Mesenchymal stem cell (in vitro differentiated cells and primary cell): ENCODE measurements at regions not wholly inside any gene's neighbourhood (a gene's known extent, or its start where the extent isn't known, plus 50 kb on each side); places are given as distances from the start of the nearest gene placed in this dataset.

Source experiments
- DNase-seq: peaks from one replicate; pipeline ENCODE4 v3.0.0-alpha.2; 2013
- H2AFZ ChIP-seq: one replicate; pipeline ENCODE4 v1.6.1; 2013; ENCODE audit warnings: low read depth, mild to moderate bottlenecking, control low read depth, inconsistent platforms, low read length, moderate library complexity
- H2AK5ac ChIP-seq: 2 replicates; pipeline ENCODE4 v1.6.1; 2013; ENCODE audit warnings: low read length, moderate library complexity, mild to moderate bottlenecking, inconsistent platforms; ENCODE audit not compliant: severe bottlenecking
- H2BK120ac ChIP-seq: one replicate; pipeline ENCODE4 v1.6.1; 2013; ENCODE audit warnings: low read depth, mild to moderate bottlenecking, inconsistent platforms, low read length, moderate library complexity
- H2BK12ac ChIP-seq, 2 experiments: one replicate each; pipeline ENCODE4 v1.6.1; 2013; ENCODE audit warnings: inconsistent platforms in 2 of 2, low read length in 2 of 2, mild to moderate bottlenecking in 2 of 2, moderate library complexity in 2 of 2, control low read depth in 1 of 2
- H2BK15ac ChIP-seq: one replicate; pipeline ENCODE4 v1.6.1; 2013; ENCODE audit warnings: mild to moderate bottlenecking, low read depth, inconsistent platforms; ENCODE audit not compliant: poor library complexity, severe bottlenecking
- H2BK5ac ChIP-seq: 2 replicates; pipeline ENCODE4 v1.6.1; 2013; ENCODE audit warnings: low read depth, mild to moderate bottlenecking, low read length, control low read depth, inconsistent platforms; ENCODE audit not compliant: poor library complexity, severe bottlenecking
- H3K14ac ChIP-seq, 2 experiments: one replicate each; pipeline ENCODE4 v1.6.1; 2013; ENCODE audit warnings: inconsistent platforms in 2 of 2, low read length in 2 of 2, control low read depth in 1 of 2, mild to moderate bottlenecking in 1 of 2, moderate library complexity in 1 of 2
- H3K18ac ChIP-seq, 2 experiments: one replicate each; pipeline ENCODE4 v1.6.1; 2013; ENCODE audit warnings: inconsistent platforms in 2 of 2, low read length in 2 of 2, control low read depth in 1 of 2, low read depth in 1 of 2, mild to moderate bottlenecking in 1 of 2
- H3K23ac ChIP-seq, 2 experiments: one replicate each; pipeline ENCODE4 v1.6.1; 2013; ENCODE audit warnings: inconsistent platforms in 2 of 2, low read length in 2 of 2, mild to moderate bottlenecking in 2 of 2, moderate library complexity in 2 of 2, control low read depth in 1 of 2
- H3K27ac ChIP-seq: 2 replicates; pipeline ENCODE4 v1.5.1; 2013; ENCODE audit warnings: mild to moderate bottlenecking, moderate library complexity, low read length, control low read depth, inconsistent platforms; ENCODE audit not compliant: poor library complexity, severe bottlenecking
- H3K27me3 ChIP-seq, 2 experiments: 2 replicates each; pipeline versions ENCODE4 v1.6.1 to v1.7.0; 2013; ENCODE audit warnings: low read length in 2 of 2, mild to moderate bottlenecking in 2 of 2, moderate library complexity in 2 of 2, control low read depth in 1 of 2, inconsistent platforms in 1 of 2; ENCODE audit not compliant: control insufficient read depth in 1 of 2, insufficient read depth in 1 of 2
- H3K36me3 ChIP-seq, 2 experiments: 2 replicates each; pipeline versions ENCODE4 v1.6.1 to v1.7.0; 2013; ENCODE audit warnings: low read length in 2 of 2, control low read depth in 1 of 2, inconsistent platforms in 1 of 2, low read depth in 1 of 2, mild to moderate bottlenecking in 1 of 2; ENCODE audit not compliant: insufficient read depth in 2 of 2, control insufficient read depth in 1 of 2
- H3K4ac ChIP-seq, 2 experiments: one replicate each; pipeline ENCODE4 v1.6.1; 2013; ENCODE audit warnings: inconsistent platforms in 2 of 2, low read length in 2 of 2, mild to moderate bottlenecking in 2 of 2, moderate library complexity in 2 of 2, control low read depth in 1 of 2, low read depth in 1 of 2
- H3K4me1 ChIP-seq: 2 replicates; pipeline ENCODE4 v1.6.1; 2013; ENCODE audit warnings: low read depth, low read length, control low read depth; ENCODE audit not compliant: control insufficient read depth, insufficient read depth
- H3K4me2 ChIP-seq: 2 replicates; pipeline ENCODE4 v1.6.1; 2013; ENCODE audit warnings: low read length, mild to moderate bottlenecking, inconsistent platforms; ENCODE audit not compliant: poor library complexity, severe bottlenecking
- H3K4me3 ChIP-seq, 2 experiments: 2 replicates each; pipeline versions ENCODE4 v1.5.1 to v1.7.0; 2013; ENCODE audit warnings: low read length in 2 of 2, mild to moderate bottlenecking in 2 of 2, control low read depth in 1 of 2, low read depth in 1 of 2; ENCODE audit not compliant: insufficient read depth in 1 of 2
- H3K79me1 ChIP-seq: replicated peaks from 2 replicates; pipeline ENCODE4 v1.6.1; 2013; ENCODE audit warnings: mild to moderate bottlenecking, control low read depth, low read length, inconsistent platforms; ENCODE audit not compliant: poor library complexity, severe bottlenecking
- H3K9ac ChIP-seq: 2 replicates; pipeline ENCODE4 v1.7.0; 2013; ENCODE audit warnings: mild to moderate bottlenecking, low read length, moderate library complexity
- H3K9me3 ChIP-seq: 2 replicates; pipeline ENCODE4 v1.7.0; 2013; ENCODE audit warnings: mild to moderate bottlenecking, low read length; ENCODE audit not compliant: control insufficient read depth
- H4K8ac ChIP-seq: one replicate; pipeline ENCODE4 v1.6.1; 2013; ENCODE audit warnings: inconsistent platforms, mild to moderate bottlenecking, low read length, moderate library complexity
- H4K91ac ChIP-seq: one replicate; pipeline ENCODE4 v1.6.1; 2013; ENCODE audit warnings: mild to moderate bottlenecking, low read length, inconsistent platforms
- WGBS: methylation state at CpG from one replicate; pipeline ENCODE4 v1.1.7; 2013; ENCODE audit warnings: mixed read lengths; 5-methylcytosine and 5-hydroxymethylcytosine counted together

- Histone ChIP-seq H2BK5ac (no peak overlapping the region), H2AK5ac (no peak overlapping the region), H3K36me3 (no peaks in the 10 kb centered on the region), H3K9me3 (no peaks in the 10 kb centered on the region), H2AFZ (no peak overlapping the region), H2BK120ac (no peak overlapping the region), H3K4me2 (no peak overlapping the region), H3K4me1 (no peaks in the 10 kb centered on the region), H3K9ac (no peak overlapping the region), H4K8ac (no peak overlapping the region), H4K91ac (no peak overlapping the region), H3K23ac (no peak overlapping the region), H3K18ac (no peak overlapping the region), H3K4me3 (no peak overlapping the region), H2BK12ac (no peak overlapping the region), H3K14ac (no peak overlapping the region), H3K27me3 (no peaks in the 10 kb centered on the region), H2BK15ac (no peak overlapping the region), H3K4ac (no peak overlapping the region), H3K27ac (no peak overlapping the region), H3K79me1 (no peaks in the 10 kb centered on the region)
- 95% methylated on average over 6 of the region's 7 CpGs for WGBS
- DNase-seq = no peak
Observed at GRCh38 chr13:100961186-100961585, 286.6 kb upstream of the TMTC4 start.

DNA sequence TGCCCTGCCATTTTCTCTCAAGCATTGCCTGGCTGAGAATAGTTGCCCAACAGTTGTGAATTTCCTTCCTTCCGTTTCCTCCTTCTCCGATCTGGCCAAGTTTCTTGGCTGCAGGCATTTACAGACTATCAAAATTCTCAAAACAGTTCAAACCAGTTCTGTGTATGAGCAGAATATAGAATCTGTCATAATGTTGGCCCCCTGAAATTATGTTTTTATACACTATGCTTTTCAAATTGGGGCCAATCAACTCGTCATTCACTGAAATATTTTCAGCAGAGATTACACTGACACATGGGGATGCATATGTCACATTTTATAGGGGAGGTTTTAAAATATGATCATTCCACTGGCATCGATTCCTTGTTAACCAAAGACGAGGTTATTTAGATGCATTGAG, 284.2 kb upstream of the TMTC4 start:
- Histone ChIP-seq H3K9me3 (no peaks in the 10 kb centered on the region), H2BK5ac (no peak overlapping the region), H2BK12ac (no peak overlapping the region), H3K36me3 (no peaks in the 10 kb centered on the region), H3K4me1 (no peaks in the 10 kb centered on the region), H3K4me2 (no peak overlapping the region), H4K8ac (no peak overlapping the region), H3K18ac (no peak overlapping the region), H3K4ac (no peak overlapping the region), H3K27ac (no peak overlapping the region), H2AK5ac (no peak overlapping the region), H2AFZ (no peak overlapping the region), H3K79me1 (no peaks in the 10 kb centered on the region), H3K9ac (no peak overlapping the region), H3K27me3 (no peaks in the 10 kb centered on the region), H3K23ac (no peak overlapping the region), H4K91ac (no peak overlapping the region), H2BK120ac (no peak overlapping the region), H3K4me3 (no peak overlapping the region), H2BK15ac (no peak overlapping the region), H3K14ac (no peak overlapping the region)
- no peak for DNase-seq
- 90% methylated on average over 2 of the region's 5 CpGs for WGBS

DNA sequence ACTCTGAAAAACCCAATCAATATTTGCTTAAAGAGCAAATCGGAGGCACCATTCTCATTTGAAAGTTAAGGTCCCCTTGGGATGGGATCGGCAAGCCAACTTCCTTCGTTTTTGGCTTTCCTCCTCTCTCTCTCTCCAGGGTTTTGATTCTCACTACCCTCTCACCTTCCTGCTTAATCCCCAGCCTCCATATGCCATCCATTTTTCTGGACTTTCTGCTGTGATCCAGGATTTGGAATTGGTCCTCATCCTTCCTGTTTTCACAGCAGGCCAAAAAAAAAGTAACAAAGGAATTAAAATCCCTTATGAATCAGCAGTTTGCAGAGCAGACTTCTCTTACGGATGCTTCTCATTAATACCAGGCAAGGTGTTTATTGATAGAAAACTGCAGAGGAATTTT, 283.1 kb upstream of the TMTC4 start:
- Histone ChIP-seq H3K4me3 (no peak overlapping the region), H3K79me1 (no peaks in the 10 kb centered on the region), H3K27ac (no peak overlapping the region), H3K4me1 (no peaks in the 10 kb centered on the region), H3K14ac (no peak overlapping the region), H3K27me3 (no peaks in the 10 kb centered on the region), H3K9me3 (no peaks in the 10 kb centered on the region), H3K18ac (no peak overlapping the region), H3K9ac (no peak overlapping the region), H3K23ac (no peak overlapping the region), H4K91ac (no peak overlapping the region), H2BK15ac (no peak overlapping the region), H2AFZ (no peak overlapping the region), H2BK120ac (no peak overlapping the region), H2BK12ac (no peak overlapping the region), H3K4ac (no peak overlapping the region), H2BK5ac (no peak overlapping the region), H3K36me3 (no peaks in the 10 kb centered on the region), H2AK5ac (no peak overlapping the region), H4K8ac (no peak overlapping the region), H3K4me2 (no peak overlapping the region)
- WGBS = 91% methylated on average over 3 of the region's 4 CpGs
- DNase-seq = no peak

DNA sequence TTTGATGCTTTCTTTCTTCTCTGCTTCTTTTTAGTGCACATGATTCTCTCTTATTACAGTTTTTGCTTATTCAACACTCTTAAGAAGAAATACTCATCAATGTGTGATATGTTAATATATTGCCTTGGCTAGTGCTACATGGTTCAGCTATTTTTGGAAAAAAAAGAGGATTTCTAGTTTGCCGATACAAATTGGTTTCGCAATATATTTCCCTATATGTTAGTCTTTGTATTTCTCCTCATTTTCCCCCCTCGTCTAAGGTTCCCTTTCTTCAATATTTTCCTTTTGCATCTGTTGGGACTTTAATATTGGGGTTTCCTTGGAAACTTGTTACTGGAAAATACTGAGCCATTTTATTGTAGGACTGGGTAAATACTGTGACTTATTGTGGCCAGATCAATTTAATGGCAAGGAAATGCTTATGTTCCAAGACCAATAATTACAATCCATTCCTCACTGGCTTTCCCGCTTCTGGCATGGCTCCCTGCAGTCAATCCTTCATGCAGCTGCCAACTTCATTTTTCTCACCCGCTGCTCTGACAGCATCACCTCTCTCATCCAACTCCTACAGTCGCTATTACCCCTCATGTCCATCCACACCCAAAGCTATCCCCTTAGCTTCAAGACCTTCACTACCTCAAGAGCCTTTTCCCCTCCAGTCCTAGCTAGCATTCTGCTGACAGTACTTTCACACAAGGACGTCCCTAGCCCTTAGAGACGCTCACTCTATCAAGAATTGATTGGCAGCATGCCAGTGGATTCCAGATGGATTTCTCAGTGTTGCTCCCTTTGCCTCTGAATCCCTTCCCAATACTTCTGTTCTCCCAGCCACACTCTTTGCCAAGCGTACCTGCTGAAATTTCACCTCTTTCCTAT, 280.1 kb upstream of the TMTC4 start:
- Histone ChIP-seq H3K4ac (no peak overlapping the region), H3K79me1 (no peaks in the 10 kb centered on the region), H3K14ac (no peak overlapping the region), H3K4me1 (no peaks in the 10 kb centered on the region), H2BK15ac (no peak overlapping the region), H3K27me3 (peaks cover 0 to 3% of the 10 kb centered on the region in 2 experiments), H3K18ac (no peak overlapping the region), H2BK12ac (no peak overlapping the region), H2BK5ac (no peak overlapping the region), H3K23ac (no peak overlapping the region), H3K4me3 (no peak overlapping the region), H3K36me3 (no peaks in the 10 kb centered on the region), H2BK120ac (no peak overlapping the region), H3K9ac (no peak overlapping the region), H4K8ac (no peak overlapping the region), H3K9me3 (no peaks in the 10 kb centered on the region), H2AK5ac (no peak overlapping the region), H3K4me2 (no peak overlapping the region), H3K27ac (no peak overlapping the region), H4K91ac (no peak overlapping the region), H2AFZ (no peak overlapping the region)
- peak; percentile 21 for DNase-seq
- 75% methylated on average over 7 of the region's 9 CpGs for WGBS
